ENCODE measurements at regions not wholly inside any gene's neighbourhood (a gene's known extent, or its start where the extent isn't known, plus 50 kb on each side); places are given as distances from the start of the nearest gene placed in this dataset.

- H3K4me3 ChIP-seq (ENCODE audit: low read depth, low read length), result no peak overlapping the region
- no peak for TF ChIP-seq CTCF (IDR thresholded peaks at IDR 0.05; ENCODE audit: borderline replicate concordance, insufficient read depth, low read depth, low read length)
Measured at GRCh38 chr19:16023146-16023915, 53.0 kb upstream of the TPM4 start.

DNA sequence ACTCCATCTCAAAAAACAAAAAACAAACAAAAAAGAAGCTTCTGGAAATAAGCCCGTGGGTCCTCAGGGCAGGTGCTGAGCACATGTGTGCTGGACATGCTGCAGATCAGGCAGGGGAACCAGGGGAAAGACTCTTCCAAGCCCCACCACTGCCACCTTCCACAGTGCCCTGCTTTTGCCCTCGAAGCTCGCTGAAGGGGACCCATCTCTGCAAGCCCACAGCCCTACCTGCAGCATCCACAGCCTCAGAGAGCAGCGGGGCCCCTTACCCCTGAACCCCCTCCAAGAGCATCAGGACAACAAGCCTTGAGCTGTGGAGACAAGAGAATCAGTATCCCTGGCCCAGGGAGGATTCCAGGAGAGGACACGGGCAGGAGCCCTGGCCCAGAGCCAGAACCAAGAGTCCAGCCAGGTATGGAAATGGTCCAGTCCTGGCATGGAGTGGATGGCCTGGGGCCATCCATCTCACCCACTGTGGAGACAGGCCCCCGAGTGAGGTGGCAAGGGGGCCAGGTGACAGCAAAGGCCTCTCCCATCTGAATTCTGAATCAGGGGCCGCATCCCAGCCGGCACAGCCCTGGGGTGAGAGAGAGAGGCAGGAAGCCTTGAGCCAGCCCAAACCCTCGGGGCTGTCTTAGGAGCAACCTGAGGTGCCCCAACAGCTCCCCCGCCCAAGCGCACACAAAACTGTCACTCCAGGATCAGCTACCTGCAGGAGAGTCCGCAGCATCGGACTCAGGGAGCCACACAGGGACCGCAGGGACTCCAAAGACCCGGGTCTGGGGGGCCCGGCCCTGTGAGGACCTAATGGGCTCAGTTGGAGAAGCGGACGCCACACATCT lies 51.8 kb upstream of the TPM4 start:
- no peak overlapping the region for H3K4me3 ChIP-seq (ENCODE audit: low read depth, low read length)
- no peak for TF ChIP-seq CTCF (IDR thresholded peaks at IDR 0.05; ENCODE audit: borderline replicate concordance, insufficient read depth, low read depth, low read length)

DNA sequence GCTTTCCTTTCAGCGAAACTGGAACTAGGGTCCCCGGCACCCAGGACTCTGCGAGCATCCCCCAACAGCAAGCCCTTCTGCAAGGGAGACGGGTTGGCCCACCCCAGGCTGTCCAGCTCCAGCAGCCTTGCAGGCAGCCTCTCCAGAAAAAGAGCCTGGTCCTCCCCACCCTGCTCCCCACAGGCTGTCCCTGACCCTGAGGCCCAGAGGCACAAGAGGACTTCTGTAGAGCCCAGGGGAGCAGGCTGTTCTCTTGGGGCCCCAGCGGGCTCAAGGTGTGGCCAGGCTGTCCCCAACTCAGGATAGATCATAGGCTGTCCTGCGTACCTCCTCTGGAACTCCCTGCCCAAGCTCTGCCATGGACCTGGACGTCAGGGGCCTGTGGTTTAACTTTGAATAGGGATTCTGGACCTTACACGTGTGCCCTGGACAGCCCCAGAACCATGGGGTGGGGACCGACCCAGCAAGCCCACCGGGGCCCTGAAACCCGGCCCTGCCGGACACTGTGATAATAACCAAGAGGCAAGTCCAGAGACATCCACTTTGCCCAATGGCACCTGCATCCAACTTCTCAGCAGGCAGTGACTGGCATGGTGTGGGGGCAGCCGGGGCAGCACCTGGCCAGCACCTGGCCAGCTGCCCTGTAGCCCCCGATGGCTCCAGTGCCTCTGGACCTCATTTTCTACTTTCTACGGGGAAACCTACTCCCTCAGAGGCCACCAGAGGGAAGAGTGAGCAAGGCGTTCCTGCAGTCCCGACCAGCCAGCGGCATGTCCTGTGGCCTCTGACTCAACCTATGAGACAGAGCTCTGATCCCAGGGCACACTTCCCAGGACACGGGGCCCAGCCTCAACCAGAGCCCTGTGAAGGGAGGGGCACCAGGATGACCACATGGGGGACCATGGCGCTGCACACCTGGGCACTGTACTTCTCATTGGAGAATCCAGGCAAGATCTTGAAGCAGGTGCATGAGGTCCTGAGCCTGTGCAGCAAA lies 50.9 kb upstream of the TPM4 start:
- H3K4me3 ChIP-seq (ENCODE audit: low read depth, low read length), result no peak overlapping the region
- peak; percentile 38 for TF ChIP-seq CTCF (IDR thresholded peaks at IDR 0.05; ENCODE audit: borderline replicate concordance, insufficient read depth, low read depth, low read length)

GRCh38 chr19:16026131-16026530 lies 50.2 kb upstream of the TPM4 start:
- no peak for TF ChIP-seq CTCF (IDR thresholded peaks at IDR 0.05; ENCODE audit: borderline replicate concordance, insufficient read depth, low read depth, low read length)

More at GRCh38 chr19:16026131-16026530, 50.2 kb upstream of the TPM4 start:
- H3K4me3 ChIP-seq (ENCODE audit: low read depth, low read length), result no peak overlapping the region
